Chondrocyte (in vitro differentiated cells): ENCODE measurements at regions not wholly inside any gene's neighbourhood (a gene's known extent, or its start where the extent isn't known, plus 50 kb on each side); places are given as distances from the start of the nearest gene placed in this dataset.

Experiments
- DNase-seq: peaks from one replicate; pipeline ENCODE4 v3.0.0; 2021; ENCODE audit warnings: mixed read lengths, low spot score
- H3K27ac Mint-ChIP-seq: one replicate; pipeline ENCODE4 v1.8.0; 2021; ENCODE audit warnings: mild to moderate bottlenecking, moderate library complexity, mixed read lengths; ENCODE audit not compliant: unreplicated experiment
- H3K27me3 Mint-ChIP-seq: 2 replicates; pipeline ENCODE4 v1.8.0; 2021; ENCODE audit warnings: low read depth, mixed read lengths
- H3K36me3 Mint-ChIP-seq: 2 replicates; pipeline ENCODE4 v1.8.0; 2021; ENCODE audit warnings: low read depth, mixed read lengths
- H3K4me1 Mint-ChIP-seq: 2 replicates; pipeline ENCODE4 v1.8.0; 2021; ENCODE audit warnings: low read depth, mild to moderate bottlenecking, mixed read lengths
- H3K4me3 Mint-ChIP-seq: one replicate; pipeline ENCODE4 v1.8.0; 2021; ENCODE audit warnings: mild to moderate bottlenecking, moderate library complexity, mixed read lengths; ENCODE audit not compliant: unreplicated experiment
- H3K9me3 Mint-ChIP-seq: 2 replicates; pipeline ENCODE4 v1.8.0; 2021; ENCODE audit warnings: low read depth, mixed read lengths
- TF ChIP-seq, protein P1 (sequence below): fragments of 200-600 bp; sonication (generic); IDR thresholded peaks from 2 replicates; pipeline ENCODE4 v1.5.0; 2021; ENCODE audit warnings: antibody characterized with exemption, mild to moderate bottlenecking, moderate library complexity

DNA sequence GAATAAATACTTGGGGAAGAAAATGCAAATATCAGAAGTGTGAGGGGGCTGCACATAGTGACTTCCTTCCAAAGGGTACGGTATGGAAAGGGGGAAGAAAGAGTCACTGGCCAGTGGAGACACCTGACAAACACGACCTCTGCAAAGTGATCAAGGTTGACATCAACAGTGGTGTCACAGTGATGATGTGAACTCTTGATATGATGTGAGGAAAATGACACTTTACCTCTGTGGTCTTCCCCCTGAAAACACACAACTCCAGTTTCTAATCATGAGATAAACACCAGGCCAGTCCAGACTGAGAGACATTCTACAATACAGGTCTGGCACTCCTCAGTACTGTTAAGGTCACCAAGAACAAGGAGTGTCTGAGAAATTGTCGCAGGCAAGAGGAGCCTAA, 169.7 kb downstream of the BUB3 start:
- Mint-ChIP-seq H3K4me3 (no peak overlapping the region), H3K27ac (no peak overlapping the region), H3K9me3 (peaks cover 15% of the 10 kb centered on the region), H3K4me1 (no peaks in the 10 kb centered on the region), H3K36me3 (peaks cover 2% of the 10 kb centered on the region), H3K27me3 (peaks cover 1% of the 10 kb centered on the region)
- TF ChIP-seq, protein P1, sequence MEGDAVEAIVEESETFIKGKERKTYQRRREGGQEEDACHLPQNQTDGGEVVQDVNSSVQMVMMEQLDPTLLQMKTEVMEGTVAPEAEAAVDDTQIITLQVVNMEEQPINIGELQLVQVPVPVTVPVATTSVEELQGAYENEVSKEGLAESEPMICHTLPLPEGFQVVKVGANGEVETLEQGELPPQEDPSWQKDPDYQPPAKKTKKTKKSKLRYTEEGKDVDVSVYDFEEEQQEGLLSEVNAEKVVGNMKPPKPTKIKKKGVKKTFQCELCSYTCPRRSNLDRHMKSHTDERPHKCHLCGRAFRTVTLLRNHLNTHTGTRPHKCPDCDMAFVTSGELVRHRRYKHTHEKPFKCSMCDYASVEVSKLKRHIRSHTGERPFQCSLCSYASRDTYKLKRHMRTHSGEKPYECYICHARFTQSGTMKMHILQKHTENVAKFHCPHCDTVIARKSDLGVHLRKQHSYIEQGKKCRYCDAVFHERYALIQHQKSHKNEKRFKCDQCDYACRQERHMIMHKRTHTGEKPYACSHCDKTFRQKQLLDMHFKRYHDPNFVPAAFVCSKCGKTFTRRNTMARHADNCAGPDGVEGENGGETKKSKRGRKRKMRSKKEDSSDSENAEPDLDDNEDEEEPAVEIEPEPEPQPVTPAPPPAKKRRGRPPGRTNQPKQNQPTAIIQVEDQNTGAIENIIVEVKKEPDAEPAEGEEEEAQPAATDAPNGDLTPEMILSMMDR, result no peak
- DNase-seq, result no peak

DNA sequence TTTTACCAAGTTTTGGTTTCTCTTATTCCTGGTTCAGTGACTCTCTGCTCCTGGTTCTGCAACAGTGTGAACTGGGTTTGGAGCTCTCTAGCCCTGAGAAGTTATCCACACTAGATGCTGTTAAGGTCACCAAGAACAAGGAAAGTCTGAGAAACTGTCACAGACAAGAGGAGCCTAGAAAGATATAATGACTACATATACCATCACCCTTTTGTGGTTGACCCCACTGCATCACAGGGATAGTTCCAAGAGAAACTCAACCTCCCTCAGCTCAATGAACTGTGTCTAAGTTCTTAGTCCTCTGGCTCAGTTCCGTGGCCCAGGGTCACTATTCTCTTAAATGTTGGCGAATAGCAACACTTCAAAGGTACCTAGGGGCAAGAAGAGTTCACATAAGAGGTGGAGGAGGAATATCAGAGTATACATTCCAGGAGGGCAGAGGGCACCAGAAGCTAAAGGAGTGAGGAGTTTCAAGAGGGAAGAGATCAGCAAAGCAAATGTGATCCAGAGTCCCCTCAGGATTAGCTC, 171.5 kb downstream of the BUB3 start:
- no peak for DNase-seq
- no peak overlapping the region for H3K4me3 Mint-ChIP-seq
- no peaks in the 10 kb centered on the region for H3K4me1 Mint-ChIP-seq
- H3K27me3 Mint-ChIP-seq, result peaks cover 1% of the 10 kb centered on the region
- no peak overlapping the region for H3K27ac Mint-ChIP-seq
- TF ChIP-seq, protein P1, result no peak
- H3K9me3 Mint-ChIP-seq, result peaks cover 15% of the 10 kb centered on the region
- H3K36me3 Mint-ChIP-seq, result peaks cover 2% of the 10 kb centered on the region

- DNase-seq, result no peak
- H3K4me1 Mint-ChIP-seq, result peaks cover 8% of the 10 kb centered on the region
- peaks cover 2% of the 10 kb centered on the region for H3K36me3 Mint-ChIP-seq
- H3K27me3 Mint-ChIP-seq, result peaks cover 1% of the 10 kb centered on the region
- H3K27ac Mint-ChIP-seq, result no peak overlapping the region
- TF ChIP-seq, protein P1, result no peak
- H3K4me3 Mint-ChIP-seq, result no peak overlapping the region
- peaks cover 15% of the 10 kb centered on the region for H3K9me3 Mint-ChIP-seq
Measured at GRCh38 chr10:123326674-123327073, 172.5 kb downstream of the BUB3 start.

GRCh38 chr10:123327450-123327849, 173.2 kb downstream of the BUB3 start:
- no peak for DNase-seq
- Mint-ChIP-seq H3K4me1 (peaks cover 11% of the 10 kb centered on the region), H3K27ac (no peak overlapping the region), H3K36me3 (peaks cover 2% of the 10 kb centered on the region), H3K4me3 (no peak overlapping the region), H3K27me3 (peaks cover 1% of the 10 kb centered on the region), H3K9me3 (peaks cover 19% of the 10 kb centered on the region)
- TF ChIP-seq, protein P1, result no peak

DNA sequence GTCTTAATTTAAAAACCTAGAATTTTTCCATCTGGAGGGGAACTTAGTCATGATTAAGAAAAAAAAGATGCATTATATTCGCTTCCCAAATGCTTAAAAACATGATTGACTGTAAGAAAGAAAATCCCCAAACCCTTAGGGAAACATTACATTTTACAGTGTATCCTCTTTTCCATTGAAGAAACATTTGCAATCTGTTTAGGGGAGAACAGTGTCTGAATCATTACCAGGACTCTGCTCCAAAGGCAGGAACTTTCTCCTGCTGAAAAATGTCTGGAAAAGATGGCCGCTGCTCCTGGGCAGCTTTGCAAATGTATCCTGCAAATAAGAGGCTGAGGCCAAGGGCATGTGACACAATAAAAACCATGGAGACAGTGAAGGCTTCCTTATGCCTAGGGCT, 173.7 kb downstream of the BUB3 start:
- Mint-ChIP-seq H3K27me3 (peaks cover 1% of the 10 kb centered on the region), H3K9me3 (peaks cover 19% of the 10 kb centered on the region), H3K27ac (no peak overlapping the region), H3K36me3 (peaks cover 2% of the 10 kb centered on the region), H3K4me3 (no peak overlapping the region), H3K4me1 (peaks cover 11% of the 10 kb centered on the region)
- TF ChIP-seq, protein P1, result no peak
- DNase-seq, result no peak
